Neutrophil (primary cell): ENCODE measurements at regions not wholly inside any gene's neighbourhood (a gene's known extent, or its start where the extent isn't known, plus 50 kb on each side); places are given as distances from the start of the nearest gene placed in this dataset.

Experiments
- H3K27ac ChIP-seq: fragments of 200-600 bp; sonication (generic); 2 replicates; pipeline ENCODE4 v1.5.1; 2016; ENCODE audit warnings: mild to moderate bottlenecking, moderate library complexity
- H3K27me3 ChIP-seq: fragments of 200-600 bp; sonication (generic); 2 replicates; pipeline ENCODE4 v1.6.0; 2016; ENCODE audit warnings: mild to moderate bottlenecking
- H3K36me3 ChIP-seq: fragments of 200-600 bp; sonication (generic); 2 replicates; pipeline ENCODE4 v1.5.1; 2017
- H3K4me1 ChIP-seq, 2 experiments: fragments of 200-600 bp in 1 of 2; sonication (generic) in 1 of 2; 1 replicate in 1 of 2; 2 replicates in 1 of 2; pipeline versions ENCODE4 v1.5.1 to v1.6.1; 2013 to 2016; ENCODE audit warnings: low read depth in 1 of 2, low read length in 1 of 2, mild to moderate bottlenecking in 1 of 2, moderate library complexity in 1 of 2; ENCODE audit not compliant: control insufficient read depth in 1 of 2, insufficient read depth in 1 of 2
- H3K4me3 ChIP-seq, 2 experiments: fragments of 200-600 bp in 1 of 2; sonication (generic) in 1 of 2; 1 replicate in 1 of 2; 2 replicates in 1 of 2; pipeline ENCODE4 v1.5.1; 2013 to 2016; ENCODE audit warnings: low read depth in 1 of 2, low read length in 1 of 2, mild to moderate bottlenecking in 1 of 2, moderate library complexity in 1 of 2
- H3K9me3 ChIP-seq: fragments of 200-600 bp; sonication (generic); 2 replicates; pipeline ENCODE4 v1.5.1; 2016
- TF ChIP-seq, protein P1 (sequence below): fragments of 200-600 bp; sonication (generic); IDR thresholded peaks from 2 replicates; pipeline ENCODE4 v1.5.1; 2016; ENCODE audit warnings: antibody characterized with exemption

DNA sequence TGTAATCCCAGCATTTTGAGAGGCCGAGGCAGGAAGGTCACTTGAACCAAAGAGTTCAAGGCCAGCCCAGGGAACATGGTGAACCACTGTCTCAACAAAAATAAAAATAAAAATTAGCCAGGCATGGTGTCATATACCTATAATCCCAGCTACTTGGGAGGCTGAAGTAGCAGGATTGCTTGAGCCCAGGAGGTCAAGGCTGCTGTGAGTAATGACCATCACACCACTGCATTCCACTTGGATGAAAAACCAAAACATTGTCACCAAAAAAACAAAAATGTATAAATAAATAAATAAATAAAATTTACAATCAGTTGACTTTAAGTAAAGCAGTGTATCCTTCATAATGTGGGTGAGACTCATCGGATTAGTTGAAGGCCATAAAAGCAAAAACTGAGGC, 541.4 kb downstream of the CSNK1G3 start:
- H3K9me3 ChIP-seq: no peaks in the 10 kb centered on the region
- H3K36me3 ChIP-seq: no peaks in the 10 kb centered on the region
- H3K27me3 ChIP-seq: no peaks in the 10 kb centered on the region
- TF ChIP-seq, protein P1, sequence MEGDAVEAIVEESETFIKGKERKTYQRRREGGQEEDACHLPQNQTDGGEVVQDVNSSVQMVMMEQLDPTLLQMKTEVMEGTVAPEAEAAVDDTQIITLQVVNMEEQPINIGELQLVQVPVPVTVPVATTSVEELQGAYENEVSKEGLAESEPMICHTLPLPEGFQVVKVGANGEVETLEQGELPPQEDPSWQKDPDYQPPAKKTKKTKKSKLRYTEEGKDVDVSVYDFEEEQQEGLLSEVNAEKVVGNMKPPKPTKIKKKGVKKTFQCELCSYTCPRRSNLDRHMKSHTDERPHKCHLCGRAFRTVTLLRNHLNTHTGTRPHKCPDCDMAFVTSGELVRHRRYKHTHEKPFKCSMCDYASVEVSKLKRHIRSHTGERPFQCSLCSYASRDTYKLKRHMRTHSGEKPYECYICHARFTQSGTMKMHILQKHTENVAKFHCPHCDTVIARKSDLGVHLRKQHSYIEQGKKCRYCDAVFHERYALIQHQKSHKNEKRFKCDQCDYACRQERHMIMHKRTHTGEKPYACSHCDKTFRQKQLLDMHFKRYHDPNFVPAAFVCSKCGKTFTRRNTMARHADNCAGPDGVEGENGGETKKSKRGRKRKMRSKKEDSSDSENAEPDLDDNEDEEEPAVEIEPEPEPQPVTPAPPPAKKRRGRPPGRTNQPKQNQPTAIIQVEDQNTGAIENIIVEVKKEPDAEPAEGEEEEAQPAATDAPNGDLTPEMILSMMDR: no peak
- H3K27ac ChIP-seq: no peak overlapping the region
- peaks cover 0 to 4% of the 10 kb centered on the region in 2 experiments for H3K4me1 ChIP-seq
- H3K4me3 ChIP-seq: no peak overlapping the region

DNA sequence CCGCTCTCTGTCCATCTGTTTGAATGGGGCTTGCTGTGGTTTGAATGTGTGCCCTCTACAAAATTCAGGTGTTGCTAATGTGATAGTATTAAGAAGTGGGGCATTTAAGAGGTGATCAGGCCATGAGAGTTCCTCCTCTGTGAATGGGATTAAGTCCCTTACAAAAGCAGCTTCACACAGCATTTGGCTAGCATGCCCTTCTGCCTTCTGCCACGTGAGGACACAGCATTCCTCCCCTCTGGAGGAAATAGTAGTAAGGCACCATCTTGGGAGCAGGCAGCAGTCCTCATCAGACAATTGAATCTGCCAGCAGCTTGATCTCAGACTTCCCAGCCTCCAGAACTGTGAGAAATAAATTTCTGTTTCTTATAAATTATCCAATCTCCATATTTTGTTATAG, 540.2 kb downstream of the CSNK1G3 start:
- TF ChIP-seq, protein P1: no peak
- no peaks in the 10 kb centered on the region for H3K27me3 ChIP-seq
- H3K36me3 ChIP-seq: no peaks in the 10 kb centered on the region
- H3K4me3 ChIP-seq: no peak overlapping the region
- H3K9me3 ChIP-seq: no peaks in the 10 kb centered on the region
- peaks cover 0 to 3% of the 10 kb centered on the region in 2 experiments for H3K4me1 ChIP-seq
- H3K27ac ChIP-seq: no peak overlapping the region

DNA sequence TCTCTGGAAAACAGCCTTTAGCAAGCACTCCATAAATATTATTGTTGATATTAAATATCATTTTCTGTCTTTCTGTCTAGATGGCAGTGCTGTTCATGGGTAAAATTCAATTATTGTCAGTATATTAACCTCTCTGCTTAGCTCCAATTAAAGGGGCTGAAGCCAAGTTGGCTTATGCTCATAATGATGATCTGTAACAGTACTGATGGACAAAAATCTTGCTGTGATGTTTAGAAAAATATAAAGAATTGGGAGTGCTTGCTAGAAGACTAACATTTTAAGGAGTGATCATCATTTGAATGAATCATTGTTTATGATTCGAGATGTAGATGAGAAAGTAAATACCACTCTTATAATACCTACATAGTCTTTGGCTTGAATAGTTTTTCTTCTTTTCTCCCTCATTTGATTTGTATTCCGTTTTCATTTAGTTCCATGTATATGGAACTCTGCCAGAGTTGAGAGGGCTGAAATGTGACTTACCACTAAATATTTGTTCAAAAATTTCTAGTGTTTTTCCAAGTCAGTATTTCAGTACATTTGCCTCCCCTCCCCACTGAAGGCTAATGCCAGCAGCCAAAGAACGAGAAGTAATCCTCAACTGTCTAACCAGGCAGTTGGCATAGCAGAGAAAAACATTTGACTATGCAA, 538.3 kb downstream of the CSNK1G3 start:
- H3K27me3 ChIP-seq: no peaks in the 10 kb centered on the region
- no peak overlapping the region for H3K27ac ChIP-seq
- TF ChIP-seq, protein P1: no peak
- no peaks in the 10 kb centered on the region for H3K4me1 ChIP-seq
- H3K4me3 ChIP-seq: no peak overlapping the region
- H3K36me3 ChIP-seq: no peaks in the 10 kb centered on the region
- no peaks in the 10 kb centered on the region for H3K9me3 ChIP-seq

DNA sequence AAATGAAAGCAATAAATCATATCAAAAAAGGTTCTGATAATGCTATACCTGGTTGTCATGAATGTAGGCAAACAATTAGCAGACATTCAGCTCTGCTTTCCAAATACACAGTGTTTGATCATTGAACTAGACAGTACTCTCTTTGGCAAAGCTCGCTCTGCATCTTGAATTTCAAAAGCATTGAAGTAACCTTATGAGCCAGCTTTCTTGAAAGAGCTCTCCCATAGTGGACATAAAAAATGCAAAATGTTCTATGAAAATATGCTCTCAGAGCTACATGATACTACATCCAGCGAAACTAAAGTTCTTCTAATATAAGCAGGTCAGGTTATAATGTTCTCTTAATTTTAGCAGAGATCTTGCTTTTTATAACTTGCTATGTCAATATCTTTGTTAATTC, 533.4 kb downstream of the CSNK1G3 start:
- Histone ChIP-seq H3K36me3 (no peaks in the 10 kb centered on the region), H3K27me3 (no peaks in the 10 kb centered on the region), H3K4me1 (no peaks in the 10 kb centered on the region), H3K27ac (no peak overlapping the region), H3K4me3 (no peak overlapping the region), H3K9me3 (no peaks in the 10 kb centered on the region)
- TF ChIP-seq, protein P1: no peak

DNA sequence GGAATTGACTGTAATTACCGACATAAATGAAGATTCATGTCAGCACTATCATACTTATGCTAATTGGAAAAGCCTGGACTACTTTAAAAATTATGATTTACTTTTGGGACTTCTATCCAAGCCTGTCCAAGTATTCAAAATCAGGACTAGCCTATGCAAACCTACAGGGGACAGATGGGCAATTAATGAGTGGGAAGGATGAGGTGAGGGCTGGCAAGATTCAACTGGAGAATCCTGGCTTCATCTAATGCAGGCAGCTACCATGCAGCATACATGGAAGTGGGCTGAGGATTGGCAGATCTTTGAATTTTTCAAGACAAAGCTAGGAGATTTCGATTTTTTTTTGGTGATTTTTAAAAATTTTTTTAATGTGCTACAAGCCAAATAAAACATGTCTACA, 532.6 kb downstream of the CSNK1G3 start:
- no peaks in the 10 kb centered on the region for H3K4me1 ChIP-seq
- H3K4me3 ChIP-seq: no peak overlapping the region
- TF ChIP-seq, protein P1: no peak
- no peaks in the 10 kb centered on the region for H3K27me3 ChIP-seq
- H3K36me3 ChIP-seq: no peaks in the 10 kb centered on the region
- H3K9me3 ChIP-seq: no peaks in the 10 kb centered on the region
- no peak overlapping the region for H3K27ac ChIP-seq

DNA sequence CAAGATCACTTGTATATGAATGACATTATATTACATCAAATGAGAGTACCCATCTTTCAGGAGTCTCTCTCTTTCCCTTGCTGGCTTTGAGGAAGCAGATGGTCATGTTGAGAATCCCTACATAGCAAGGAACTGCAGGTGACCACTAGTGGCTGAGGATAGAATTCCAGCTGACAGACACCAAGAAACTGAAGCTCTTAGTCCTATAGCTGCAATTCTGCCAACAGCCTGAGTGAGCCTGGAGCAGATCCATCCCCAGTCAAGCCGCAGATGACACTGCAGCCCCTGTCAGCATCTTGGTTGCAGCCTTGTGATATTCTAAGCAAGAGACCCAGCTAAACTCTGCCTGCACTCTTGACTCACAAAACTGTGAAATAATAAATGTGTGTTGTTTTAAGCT, 531.5 kb downstream of the CSNK1G3 start:
- H3K36me3 ChIP-seq: no peaks in the 10 kb centered on the region
- TF ChIP-seq, protein P1: no peak
- no peaks in the 10 kb centered on the region for H3K9me3 ChIP-seq
- no peak overlapping the region for H3K4me3 ChIP-seq
- no peaks in the 10 kb centered on the region for H3K4me1 ChIP-seq
- H3K27ac ChIP-seq: no peak overlapping the region
- H3K27me3 ChIP-seq: no peaks in the 10 kb centered on the region
